ENCODE measurements at regions not wholly inside any gene's neighbourhood (a gene's known extent, or its start where the extent isn't known, plus 50 kb on each side); places are given as distances from the start of the nearest gene placed in this dataset.

DNA sequence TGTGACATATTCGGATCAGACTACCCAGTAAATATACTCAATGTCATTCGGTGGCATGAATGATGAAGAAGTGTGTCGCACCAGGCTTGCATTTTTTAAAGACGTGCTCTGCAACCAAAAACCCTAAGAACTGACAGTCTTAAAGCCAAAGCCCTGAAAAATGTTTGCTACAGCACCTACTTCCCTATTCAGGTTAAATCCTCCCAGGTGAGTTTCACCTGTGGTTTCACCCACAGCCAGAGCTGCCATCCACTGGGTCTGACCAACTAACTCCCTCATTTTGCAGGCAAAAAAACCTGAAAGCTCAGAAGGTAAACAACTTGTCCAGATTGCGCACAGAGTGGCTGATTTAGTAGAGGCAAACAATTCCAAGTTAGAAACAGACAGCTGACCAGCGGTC, 222.3 kb upstream of the MGAT5 start:
- TF ChIP-seq, protein P1, sequence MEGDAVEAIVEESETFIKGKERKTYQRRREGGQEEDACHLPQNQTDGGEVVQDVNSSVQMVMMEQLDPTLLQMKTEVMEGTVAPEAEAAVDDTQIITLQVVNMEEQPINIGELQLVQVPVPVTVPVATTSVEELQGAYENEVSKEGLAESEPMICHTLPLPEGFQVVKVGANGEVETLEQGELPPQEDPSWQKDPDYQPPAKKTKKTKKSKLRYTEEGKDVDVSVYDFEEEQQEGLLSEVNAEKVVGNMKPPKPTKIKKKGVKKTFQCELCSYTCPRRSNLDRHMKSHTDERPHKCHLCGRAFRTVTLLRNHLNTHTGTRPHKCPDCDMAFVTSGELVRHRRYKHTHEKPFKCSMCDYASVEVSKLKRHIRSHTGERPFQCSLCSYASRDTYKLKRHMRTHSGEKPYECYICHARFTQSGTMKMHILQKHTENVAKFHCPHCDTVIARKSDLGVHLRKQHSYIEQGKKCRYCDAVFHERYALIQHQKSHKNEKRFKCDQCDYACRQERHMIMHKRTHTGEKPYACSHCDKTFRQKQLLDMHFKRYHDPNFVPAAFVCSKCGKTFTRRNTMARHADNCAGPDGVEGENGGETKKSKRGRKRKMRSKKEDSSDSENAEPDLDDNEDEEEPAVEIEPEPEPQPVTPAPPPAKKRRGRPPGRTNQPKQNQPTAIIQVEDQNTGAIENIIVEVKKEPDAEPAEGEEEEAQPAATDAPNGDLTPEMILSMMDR (conservative IDR thresholded peaks at IDR 0.05; ENCODE audit: low read depth, low read length), result no peak
- no peak for TF ChIP-seq EZH2 (IDR thresholded peaks at IDR 0.05; ENCODE audit: borderline replicate concordance, low read depth, low read length, poor library complexity, severe bottlenecking)

Measured in A673 (cell line).